ENCODE measurements at regions not wholly inside any gene's neighbourhood (a gene's known extent, or its start where the extent isn't known, plus 50 kb on each side); places are given as distances from the start of the nearest gene placed in this dataset.

DNA sequence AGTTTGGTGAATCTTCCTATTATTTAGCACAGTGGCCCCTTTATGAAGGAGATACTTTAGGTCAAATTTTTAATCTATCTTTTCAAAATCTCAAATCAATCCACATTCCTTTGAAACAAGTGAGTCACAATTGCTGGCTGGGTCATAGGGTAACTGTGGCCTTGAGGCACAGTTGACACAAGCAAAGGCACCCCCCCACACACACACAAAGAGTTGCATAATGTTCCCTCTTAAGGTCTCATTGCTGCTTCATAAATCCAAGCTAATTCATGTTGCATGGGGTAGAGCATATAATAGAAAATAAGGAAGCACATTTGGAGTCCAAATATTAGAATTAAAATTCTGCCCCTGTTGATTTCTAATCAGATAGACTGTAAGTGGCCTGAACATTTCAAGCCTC lies 171.5 kb downstream of the DLEU7 start:
- Histone ChIP-seq H3K4me3 (ENCODE audit: low read length) (no peak overlapping the region), H2AK5ac (ENCODE audit: low read length) (no peak overlapping the region), H3K23ac (ENCODE audit: low read length) (no peak overlapping the region), H3K4ac (ENCODE audit: low read depth, low read length) (no peak overlapping the region), H3K9ac (ENCODE audit: low read length) (no peak overlapping the region), H3K79me1 (ENCODE audit: low read length) (no peaks in the 10 kb centered on the region), H2BK15ac (replicated peaks; ENCODE audit: low read depth) (no peak overlapping the region), H3K27ac (ENCODE audit: low read depth, low read length) (no peak overlapping the region), H3K79me2 (ENCODE audit: control insufficient read depth, insufficient read depth, low read length) (no peaks in the 10 kb centered on the region), H3K27me3 (ENCODE audit: insufficient read depth, low read length, poor library complexity) (no peaks in the 10 kb centered on the region), H3K18ac (ENCODE audit: low read length) (no peak overlapping the region), H3K36me3 (ENCODE audit: control insufficient read depth, insufficient read depth, low read length) (no peaks in the 10 kb centered on the region), H2BK5ac (ENCODE audit: low read length) (no peak overlapping the region), H3K4me1 (ENCODE audit: control insufficient read depth, low read depth, low read length) (peaks cover 2% of the 10 kb centered on the region), H4K8ac (ENCODE audit: low read depth, low read length) (no peak overlapping the region), H4K5ac (ENCODE audit: low read length) (no peak overlapping the region), H2BK120ac (ENCODE audit: low read depth, low read length) (no peak overlapping the region), H3K56ac (ENCODE audit: low read length) (no peak overlapping the region), H3K4me2 (ENCODE audit: low read length) (no peak overlapping the region)
- no peak for DNase-seq

DNA sequence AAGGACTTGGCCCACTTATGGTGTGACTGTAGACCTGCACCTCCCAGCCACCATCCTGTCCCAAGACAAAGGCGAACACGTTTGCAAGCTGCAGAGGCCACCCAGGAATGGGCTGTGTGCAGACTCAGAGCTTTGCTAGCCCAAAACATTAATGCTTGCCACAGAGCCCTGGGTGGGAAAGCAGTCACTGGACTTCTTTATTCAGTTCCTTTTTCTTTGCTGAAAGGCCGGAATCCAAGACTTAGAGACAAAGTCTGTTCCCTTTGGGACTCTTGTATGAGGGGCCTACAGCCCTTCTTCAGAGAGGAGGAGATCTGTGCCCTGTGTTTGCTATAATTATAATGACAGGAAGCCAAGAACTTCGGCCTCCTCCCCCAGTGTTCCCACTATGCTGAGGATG lies 167.8 kb downstream of the DLEU7 start:
- Histone ChIP-seq H3K56ac (ENCODE audit: low read length) (peak overlapping the region; percentile 6), H3K27ac (ENCODE audit: low read depth, low read length) (no peak overlapping the region), H4K8ac (ENCODE audit: low read depth, low read length) (no peak overlapping the region), H3K23ac (ENCODE audit: low read length) (no peak overlapping the region), H2BK15ac (replicated peaks; ENCODE audit: low read depth) (no peak overlapping the region), H3K18ac (ENCODE audit: low read length) (peak overlapping the region; percentile 0), H3K4ac (ENCODE audit: low read depth, low read length) (no peak overlapping the region), H3K79me2 (ENCODE audit: control insufficient read depth, insufficient read depth, low read length) (no peaks in the 10 kb centered on the region), H3K79me1 (ENCODE audit: low read length) (no peaks in the 10 kb centered on the region), H3K27me3 (ENCODE audit: insufficient read depth, low read length, poor library complexity) (no peaks in the 10 kb centered on the region), H3K9ac (ENCODE audit: low read length) (no peak overlapping the region), H4K5ac (ENCODE audit: low read length) (no peak overlapping the region), H2BK120ac (ENCODE audit: low read depth, low read length) (no peak overlapping the region), H3K36me3 (ENCODE audit: control insufficient read depth, insufficient read depth, low read length) (no peaks in the 10 kb centered on the region), H2BK5ac (ENCODE audit: low read length) (peak overlapping the region; percentile 22), H2AK5ac (ENCODE audit: low read length) (no peak overlapping the region), H3K4me2 (ENCODE audit: low read length) (no peak overlapping the region), H3K4me1 (ENCODE audit: control insufficient read depth, low read depth, low read length) (peaks cover 4% of the 10 kb centered on the region), H3K4me3 (ENCODE audit: low read length) (no peak overlapping the region)
- no peak for DNase-seq
- WGBS (ENCODE audit: extremely low coverage, insufficient coverage, low lambda C conversion rate), result no CpG with 5 or more reads among the region's 4 CpGs

DNA sequence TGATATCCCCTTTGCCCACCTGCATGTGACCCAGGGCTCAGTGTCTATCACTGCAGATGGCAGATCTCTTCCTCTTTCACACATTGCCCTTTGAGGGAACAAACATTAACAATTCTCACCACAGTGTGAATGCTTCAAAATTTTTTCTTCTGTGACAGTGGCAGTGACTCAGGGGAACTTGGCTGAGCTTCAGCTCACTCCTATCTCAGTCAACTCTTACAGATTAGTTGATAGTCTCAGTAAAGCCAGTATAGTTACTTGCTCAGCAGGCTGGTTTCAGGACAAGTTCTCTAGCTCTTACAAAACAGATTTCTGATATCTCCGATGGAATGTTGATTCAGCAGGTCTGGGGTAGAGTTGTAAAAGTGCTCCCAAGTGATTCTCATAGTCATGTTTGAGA lies 166.9 kb downstream of the DLEU7 start:
- Histone ChIP-seq H3K23ac (ENCODE audit: low read length) (no peak overlapping the region), H3K4me3 (ENCODE audit: low read length) (no peak overlapping the region), H3K27me3 (ENCODE audit: insufficient read depth, low read length, poor library complexity) (no peaks in the 10 kb centered on the region), H3K4ac (ENCODE audit: low read depth, low read length) (no peak overlapping the region), H2BK120ac (ENCODE audit: low read depth, low read length) (no peak overlapping the region), H3K79me2 (ENCODE audit: control insufficient read depth, insufficient read depth, low read length) (no peaks in the 10 kb centered on the region), H3K36me3 (ENCODE audit: control insufficient read depth, insufficient read depth, low read length) (no peaks in the 10 kb centered on the region), H3K4me1 (ENCODE audit: control insufficient read depth, low read depth, low read length) (peaks cover 4% of the 10 kb centered on the region), H3K4me2 (ENCODE audit: low read length) (no peak overlapping the region), H3K27ac (ENCODE audit: low read depth, low read length) (no peak overlapping the region), H3K18ac (ENCODE audit: low read length) (peak overlapping the region; percentile 9), H3K79me1 (ENCODE audit: low read length) (no peaks in the 10 kb centered on the region), H3K56ac (ENCODE audit: low read length) (no peak overlapping the region), H4K8ac (ENCODE audit: low read depth, low read length) (no peak overlapping the region), H2AK5ac (ENCODE audit: low read length) (no peak overlapping the region), H2BK15ac (replicated peaks; ENCODE audit: low read depth) (no peak overlapping the region), H4K5ac (ENCODE audit: low read length) (no peak overlapping the region), H2BK5ac (ENCODE audit: low read length) (no peak overlapping the region), H3K9ac (ENCODE audit: low read length) (no peak overlapping the region)
- DNase-seq, result peak; percentile 89
- WGBS (ENCODE audit: extremely low coverage, insufficient coverage, low lambda C conversion rate), result no CpG with 5 or more reads among the region's 1 CpG

DNA sequence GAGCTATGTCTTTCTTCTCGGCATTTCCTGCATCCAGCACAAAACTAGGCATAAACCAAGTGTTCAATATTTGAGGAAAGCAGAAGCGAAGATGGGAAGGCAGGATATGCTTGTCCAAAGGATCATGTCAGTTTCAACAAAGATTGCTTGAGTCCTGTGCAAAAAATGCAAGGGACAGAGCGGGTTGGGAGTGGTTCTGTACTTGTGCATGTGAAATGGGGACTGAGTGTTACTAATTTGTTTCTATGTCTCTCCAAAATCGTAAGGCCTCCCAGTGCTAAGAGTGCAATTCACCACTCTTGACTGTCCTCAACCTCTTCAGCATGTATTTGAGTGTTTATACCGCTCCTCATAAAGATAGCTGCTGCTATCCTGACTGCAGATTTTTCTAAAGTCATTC lies 166.2 kb downstream of the DLEU7 start:
- H4K8ac ChIP-seq (ENCODE audit: low read depth, low read length), result no peak overlapping the region
- peak overlapping the region; percentile 6 for H3K9ac ChIP-seq (ENCODE audit: low read length)
- H3K79me2 ChIP-seq (ENCODE audit: control insufficient read depth, insufficient read depth, low read length), result no peaks in the 10 kb centered on the region
- H3K4me1 ChIP-seq (ENCODE audit: control insufficient read depth, low read depth, low read length), result peaks cover 4% of the 10 kb centered on the region
- no peaks in the 10 kb centered on the region for H3K36me3 ChIP-seq (ENCODE audit: control insufficient read depth, insufficient read depth, low read length)
- no peaks in the 10 kb centered on the region for H3K27me3 ChIP-seq (ENCODE audit: insufficient read depth, low read length, poor library complexity)
- H3K27ac ChIP-seq (ENCODE audit: low read depth, low read length), result peak overlapping the region; percentile 54
- H2BK120ac ChIP-seq (ENCODE audit: low read depth, low read length), result peak overlapping the region; percentile 10
- no CpG with 5 or more reads among the region's 5 CpGs for WGBS (ENCODE audit: extremely low coverage, insufficient coverage, low lambda C conversion rate)
- H3K4me2 ChIP-seq (ENCODE audit: low read length), result no peak overlapping the region
- H3K79me1 ChIP-seq (ENCODE audit: low read length), result no peaks in the 10 kb centered on the region
- no peak overlapping the region for H2BK15ac ChIP-seq (replicated peaks; ENCODE audit: low read depth)
- peak overlapping the region; percentile 52 for H2AK5ac ChIP-seq (ENCODE audit: low read length)
- no peak overlapping the region for H4K5ac ChIP-seq (ENCODE audit: low read length)
- no peak overlapping the region for H3K4me3 ChIP-seq (ENCODE audit: low read length)
- peak overlapping the region; percentile 88 for H2BK5ac ChIP-seq (ENCODE audit: low read length)
- no peak overlapping the region for H3K4ac ChIP-seq (ENCODE audit: low read depth, low read length)
- peak overlapping the region; percentile 59 for H3K56ac ChIP-seq (ENCODE audit: low read length)
- H3K23ac ChIP-seq (ENCODE audit: low read length), result no peak overlapping the region
- H3K18ac ChIP-seq (ENCODE audit: low read length), result peak overlapping the region; percentile 9
- DNase-seq, result no peak

DNA sequence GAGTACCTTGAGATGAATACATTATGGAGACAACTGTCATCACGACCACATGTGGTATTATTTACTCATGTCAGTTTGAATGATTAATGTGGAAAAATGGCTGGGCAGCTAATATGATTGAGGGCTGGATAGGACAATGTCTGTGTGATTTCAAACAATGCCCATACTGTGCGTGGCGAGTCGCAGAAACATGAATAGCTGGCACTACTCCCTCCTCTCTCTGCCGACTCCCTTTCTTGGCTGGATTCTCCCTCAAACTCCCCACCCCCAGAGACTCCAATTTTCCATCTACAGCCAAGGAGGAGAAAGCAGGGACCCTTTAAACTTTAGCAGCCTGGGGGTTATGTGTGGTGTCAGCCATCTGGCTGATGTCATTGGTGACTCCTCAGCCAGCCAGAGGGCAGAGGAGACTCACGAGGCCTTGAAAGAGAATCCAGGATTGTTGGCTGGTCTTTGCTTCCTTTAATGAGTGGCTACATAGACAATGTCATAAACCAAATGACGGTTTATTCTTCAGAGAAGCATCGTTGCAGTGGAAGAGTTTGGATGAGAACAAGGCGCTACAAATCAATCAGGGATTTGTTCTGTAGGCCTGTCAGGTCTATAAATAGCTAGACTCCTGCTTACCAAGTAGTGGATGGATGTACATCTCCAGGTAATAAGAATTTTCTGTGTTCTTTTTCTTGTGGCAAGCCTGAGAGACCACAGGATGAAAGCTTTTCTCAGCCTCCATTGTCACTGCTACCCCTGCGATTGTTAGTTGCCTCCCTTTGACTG lies 165.6 kb downstream of the DLEU7 start:
- no peak overlapping the region for H2BK120ac ChIP-seq (ENCODE audit: low read depth, low read length)
- no peaks in the 10 kb centered on the region for H3K36me3 ChIP-seq (ENCODE audit: control insufficient read depth, insufficient read depth, low read length)
- H2BK15ac ChIP-seq (replicated peaks; ENCODE audit: low read depth), result no peak overlapping the region
- H3K27ac ChIP-seq (ENCODE audit: low read depth, low read length), result no peak overlapping the region
- no CpG with 5 or more reads among the region's 10 CpGs for WGBS (ENCODE audit: extremely low coverage, insufficient coverage, low lambda C conversion rate)
- H3K4me1 ChIP-seq (ENCODE audit: control insufficient read depth, low read depth, low read length), result peaks cover 4% of the 10 kb centered on the region
- H3K27me3 ChIP-seq (ENCODE audit: insufficient read depth, low read length, poor library complexity), result no peaks in the 10 kb centered on the region
- H3K18ac ChIP-seq (ENCODE audit: low read length), result peak overlapping the region; percentile 42
- no peak overlapping the region for H3K4me3 ChIP-seq (ENCODE audit: low read length)
- no peaks in the 10 kb centered on the region for H3K79me1 ChIP-seq (ENCODE audit: low read length)
- H4K5ac ChIP-seq (ENCODE audit: low read length), result no peak overlapping the region
- no peak overlapping the region for H2BK5ac ChIP-seq (ENCODE audit: low read length)
- H3K56ac ChIP-seq (ENCODE audit: low read length), result no peak overlapping the region
- no peak overlapping the region for H3K4ac ChIP-seq (ENCODE audit: low read depth, low read length)
- no peak overlapping the region for H4K8ac ChIP-seq (ENCODE audit: low read depth, low read length)
- H3K4me2 ChIP-seq (ENCODE audit: low read length), result no peak overlapping the region
- no peak overlapping the region for H3K23ac ChIP-seq (ENCODE audit: low read length)
- H2AK5ac ChIP-seq (ENCODE audit: low read length), result no peak overlapping the region
- DNase-seq, result no peak
- H3K79me2 ChIP-seq (ENCODE audit: control insufficient read depth, insufficient read depth, low read length), result no peaks in the 10 kb centered on the region
- no peak overlapping the region for H3K9ac ChIP-seq (ENCODE audit: low read length)
